K562 (cell line): ENCODE measurements at regions not wholly inside any gene's neighbourhood (a gene's known extent, or its start where the extent isn't known, plus 50 kb on each side); places are given as distances from the start of the nearest gene placed in this dataset.

Experiments
- GTF2F1 ChIP-seq: IDR thresholded peaks from 2 replicates; pipeline ENCODE4 v1.6.1; 2011; ENCODE audit warnings: low read depth, low read length, improper control_type of control experiment
- NR2C1 ChIP-seq, 2 experiments: fragments of 450-650 bp; IDR thresholded peaks; 2 replicates each; pipeline ENCODE4 v1.6.1; 2017; ENCODE audit warnings: mild to moderate bottlenecking in 2 of 2, antibody characterized with exemption in 1 of 2, inconsistent platforms in 1 of 2, missing compliant biosample characterization in 1 of 2, missing genetic modification characterization in 1 of 2
- RBM15 ChIP-seq: fragments of 200-400 bp; formaldehyde crosslinking; IDR thresholded peaks from 2 replicates; pipeline ENCODE4 v1.6.1; 2018; ENCODE audit warnings: mild to moderate bottlenecking, low read length, moderate library complexity; ENCODE audit not compliant: insufficient read depth
- SMAD3 ChIP-seq: fragments of 450-650 bp; formaldehyde crosslinking; conservative IDR thresholded peaks from 2 replicates; pipeline ENCODE4 v1.4.0; 2020; ENCODE audit warnings: mild to moderate bottlenecking
- ZNF239 ChIP-seq: fragments of 250-450 bp; sonication (Bioruptor Pico); IDR thresholded peaks from 2 replicates; pipeline ENCODE4 v1.4.0; 2020; ENCODE audit warnings: mild to moderate bottlenecking
- ZNF766 ChIP-seq: fragments of 200-800 bp; sonication (Bioruptor generic); conservative IDR thresholded peaks from 2 replicates; pipeline ENCODE4 v1.6.1; 2016; ENCODE audit warnings: missing genetic modification characterization, missing compliant biosample characterization
- TF ChIP-seq, protein P1 (sequence below): sonication (generic); formaldehyde crosslinking; IDR thresholded peaks from 2 replicates; pipeline ENCODE4 v1.8.0; 2023; ENCODE audit warnings: missing genetic modification reagents, mild to moderate bottlenecking, borderline replicate concordance
- TF ChIP-seq, protein P2 (sequence below): sonication (generic); formaldehyde crosslinking; IDR thresholded peaks from 2 replicates; pipeline ENCODE4 v1.8.1; 2023; ENCODE audit warnings: missing genetic modification reagents, mild to moderate bottlenecking, borderline replicate concordance

DNA sequence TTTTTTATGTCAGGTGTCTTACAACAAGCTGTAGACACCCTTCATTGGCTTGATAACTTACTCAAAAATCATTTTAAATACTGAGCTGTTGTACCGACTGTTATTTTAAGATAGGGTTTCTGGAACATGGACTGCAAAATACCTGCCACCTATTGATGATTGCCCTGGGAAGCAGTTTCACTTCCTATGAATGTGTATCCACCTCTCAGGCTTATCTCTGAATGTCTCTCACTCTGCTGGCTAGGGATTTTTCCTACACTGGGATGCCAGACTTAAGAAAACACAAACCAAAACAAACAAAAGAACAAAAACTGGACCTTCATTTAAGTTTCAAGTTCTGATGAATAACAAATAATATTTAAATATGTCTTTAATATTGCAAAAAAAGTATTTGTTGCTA, 663.7 kb downstream of the EFNB2 start (continued):
- TF ChIP-seq, protein P1, sequence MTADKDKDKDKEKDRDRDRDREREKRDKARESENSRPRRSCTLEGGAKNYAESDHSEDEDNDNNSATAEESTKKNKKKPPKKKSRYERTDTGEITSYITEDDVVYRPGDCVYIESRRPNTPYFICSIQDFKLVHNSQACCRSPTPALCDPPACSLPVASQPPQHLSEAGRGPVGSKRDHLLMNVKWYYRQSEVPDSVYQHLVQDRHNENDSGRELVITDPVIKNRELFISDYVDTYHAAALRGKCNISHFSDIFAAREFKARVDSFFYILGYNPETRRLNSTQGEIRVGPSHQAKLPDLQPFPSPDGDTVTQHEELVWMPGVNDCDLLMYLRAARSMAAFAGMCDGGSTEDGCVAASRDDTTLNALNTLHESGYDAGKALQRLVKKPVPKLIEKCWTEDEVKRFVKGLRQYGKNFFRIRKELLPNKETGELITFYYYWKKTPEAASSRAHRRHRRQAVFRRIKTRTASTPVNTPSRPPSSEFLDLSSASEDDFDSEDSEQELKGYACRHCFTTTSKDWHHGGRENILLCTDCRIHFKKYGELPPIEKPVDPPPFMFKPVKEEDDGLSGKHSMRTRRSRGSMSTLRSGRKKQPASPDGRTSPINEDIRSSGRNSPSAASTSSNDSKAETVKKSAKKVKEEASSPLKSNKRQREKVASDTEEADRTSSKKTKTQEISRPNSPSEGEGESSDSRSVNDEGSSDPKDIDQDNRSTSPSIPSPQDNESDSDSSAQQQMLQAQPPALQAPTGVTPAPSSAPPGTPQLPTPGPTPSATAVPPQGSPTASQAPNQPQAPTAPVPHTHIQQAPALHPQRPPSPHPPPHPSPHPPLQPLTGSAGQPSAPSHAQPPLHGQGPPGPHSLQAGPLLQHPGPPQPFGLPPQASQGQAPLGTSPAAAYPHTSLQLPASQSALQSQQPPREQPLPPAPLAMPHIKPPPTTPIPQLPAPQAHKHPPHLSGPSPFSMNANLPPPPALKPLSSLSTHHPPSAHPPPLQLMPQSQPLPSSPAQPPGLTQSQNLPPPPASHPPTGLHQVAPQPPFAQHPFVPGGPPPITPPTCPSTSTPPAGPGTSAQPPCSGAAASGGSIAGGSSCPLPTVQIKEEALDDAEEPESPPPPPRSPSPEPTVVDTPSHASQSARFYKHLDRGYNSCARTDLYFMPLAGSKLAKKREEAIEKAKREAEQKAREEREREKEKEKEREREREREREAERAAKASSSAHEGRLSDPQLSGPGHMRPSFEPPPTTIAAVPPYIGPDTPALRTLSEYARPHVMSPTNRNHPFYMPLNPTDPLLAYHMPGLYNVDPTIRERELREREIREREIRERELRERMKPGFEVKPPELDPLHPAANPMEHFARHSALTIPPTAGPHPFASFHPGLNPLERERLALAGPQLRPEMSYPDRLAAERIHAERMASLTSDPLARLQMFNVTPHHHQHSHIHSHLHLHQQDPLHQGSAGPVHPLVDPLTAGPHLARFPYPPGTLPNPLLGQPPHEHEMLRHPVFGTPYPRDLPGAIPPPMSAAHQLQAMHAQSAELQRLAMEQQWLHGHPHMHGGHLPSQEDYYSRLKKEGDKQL (CRISPR knock-in tag): no peak
- no peak for TF ChIP-seq RBM15
- no peak for TF ChIP-seq GTF2F1
- TF ChIP-seq ZNF239 (CRISPR knock-in tag): no peak
- TF ChIP-seq NR2C1 (IDR thresholded peaks at IDR 0.05): no peak
- no peak for TF ChIP-seq NR2C1 (tag; IDR thresholded peaks at IDR 0.05)
- TF ChIP-seq, protein P2, sequence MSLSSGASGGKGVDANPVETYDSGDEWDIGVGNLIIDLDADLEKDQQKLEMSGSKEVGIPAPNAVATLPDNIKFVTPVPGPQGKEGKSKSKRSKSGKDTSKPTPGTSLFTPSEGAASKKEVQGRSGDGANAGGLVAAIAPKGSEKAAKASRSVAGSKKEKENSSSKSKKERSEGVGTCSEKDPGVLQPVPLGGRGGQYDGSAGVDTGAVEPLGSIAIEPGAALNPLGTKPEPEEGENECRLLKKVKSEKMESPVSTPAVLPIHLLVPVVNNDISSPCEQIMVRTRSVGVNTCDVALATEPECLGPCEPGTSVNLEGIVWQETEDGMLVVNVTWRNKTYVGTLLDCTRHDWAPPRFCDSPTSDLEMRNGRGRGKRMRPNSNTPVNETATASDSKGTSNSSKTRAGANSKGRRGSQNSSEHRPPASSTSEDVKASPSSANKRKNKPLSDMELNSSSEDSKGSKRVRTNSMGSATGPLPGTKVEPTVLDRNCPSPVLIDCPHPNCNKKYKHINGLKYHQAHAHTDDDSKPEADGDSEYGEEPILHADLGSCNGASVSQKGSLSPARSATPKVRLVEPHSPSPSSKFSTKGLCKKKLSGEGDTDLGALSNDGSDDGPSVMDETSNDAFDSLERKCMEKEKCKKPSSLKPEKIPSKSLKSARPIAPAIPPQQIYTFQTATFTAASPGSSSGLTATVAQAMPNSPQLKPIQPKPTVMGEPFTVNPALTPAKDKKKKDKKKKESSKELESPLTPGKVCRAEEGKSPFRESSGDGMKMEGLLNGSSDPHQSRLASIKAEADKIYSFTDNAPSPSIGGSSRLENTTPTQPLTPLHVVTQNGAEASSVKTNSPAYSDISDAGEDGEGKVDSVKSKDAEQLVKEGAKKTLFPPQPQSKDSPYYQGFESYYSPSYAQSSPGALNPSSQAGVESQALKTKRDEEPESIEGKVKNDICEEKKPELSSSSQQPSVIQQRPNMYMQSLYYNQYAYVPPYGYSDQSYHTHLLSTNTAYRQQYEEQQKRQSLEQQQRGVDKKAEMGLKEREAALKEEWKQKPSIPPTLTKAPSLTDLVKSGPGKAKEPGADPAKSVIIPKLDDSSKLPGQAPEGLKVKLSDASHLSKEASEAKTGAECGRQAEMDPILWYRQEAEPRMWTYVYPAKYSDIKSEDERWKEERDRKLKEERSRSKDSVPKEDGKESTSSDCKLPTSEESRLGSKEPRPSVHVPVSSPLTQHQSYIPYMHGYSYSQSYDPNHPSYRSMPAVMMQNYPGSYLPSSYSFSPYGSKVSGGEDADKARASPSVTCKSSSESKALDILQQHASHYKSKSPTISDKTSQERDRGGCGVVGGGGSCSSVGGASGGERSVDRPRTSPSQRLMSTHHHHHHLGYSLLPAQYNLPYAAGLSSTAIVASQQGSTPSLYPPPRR (CRISPR knock-in tag): no peak
- no peak for TF ChIP-seq ZNF766 (CRISPR knock-in tag)
- no peak for TF ChIP-seq SMAD3 (CRISPR knock-in tag)
